Upper lobe of left lung (tissue), 4 donors: ENCODE measurements at regions not wholly inside any gene's neighbourhood (a gene's known extent, or its start where the extent isn't known, plus 50 kb on each side); places are given as distances from the start of the nearest gene placed in this dataset.

Experiments
- CTCF ChIP-seq, 6 experiments: fragments of 450-650 bp in 4 of 6; fragments of 200-600 bp in 2 of 6; sonication (generic) in 2 of 6; IDR thresholded peaks; one replicate each; pipeline ENCODE4 v1.5.1; 2016 to 2019; ENCODE audit warnings: antibody characterized with exemption in 6 of 6
- EP300 ChIP-seq, 4 donors: sonication (generic); formaldehyde crosslinking; IDR thresholded peaks; one replicate each; pipeline ENCODE4 v1.5.1; 2017; ENCODE audit warnings: antibody characterized with exemption in 4 of 4, control low read depth in 2 of 4
- POLR2A ChIP-seq, 4 donors: fragments of 450-650 bp; IDR thresholded peaks; one replicate each; pipeline ENCODE4 v1.5.1; 2016 to 2017; ENCODE audit warnings: antibody characterized with exemption in 4 of 4, mild to moderate bottlenecking in 2 of 4

DNA sequence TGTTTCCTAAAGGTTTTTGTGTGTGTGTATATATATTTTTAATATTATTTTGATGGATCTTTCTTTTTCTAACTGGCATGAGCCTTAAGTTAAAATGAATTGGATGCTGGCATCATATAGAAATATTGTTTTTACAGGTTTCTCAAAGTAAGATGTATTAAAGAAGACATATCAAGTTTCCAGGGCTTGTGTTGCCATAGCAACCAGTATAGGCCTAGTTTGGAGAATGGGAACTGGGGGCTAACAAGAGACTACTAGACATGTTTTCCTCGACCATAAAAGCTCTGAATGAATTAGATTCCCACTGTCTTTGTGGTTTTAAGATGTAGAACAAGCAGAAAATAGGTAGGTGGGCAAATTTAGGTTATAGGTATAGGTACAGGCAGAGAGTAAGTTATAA, 771.4 kb downstream of the TUSC7 start:
- TF ChIP-seq CTCF (IDR thresholded peaks at IDR 0.05) (no peak), POLR2A (IDR thresholded peaks at IDR 0.05) (no peak), EP300 (IDR thresholded peaks at IDR 0.05) (no peak)
